ENCODE measurements at regions not wholly inside any gene's neighbourhood (a gene's known extent, or its start where the extent isn't known, plus 50 kb on each side); places are given as distances from the start of the nearest gene placed in this dataset.

DNA sequence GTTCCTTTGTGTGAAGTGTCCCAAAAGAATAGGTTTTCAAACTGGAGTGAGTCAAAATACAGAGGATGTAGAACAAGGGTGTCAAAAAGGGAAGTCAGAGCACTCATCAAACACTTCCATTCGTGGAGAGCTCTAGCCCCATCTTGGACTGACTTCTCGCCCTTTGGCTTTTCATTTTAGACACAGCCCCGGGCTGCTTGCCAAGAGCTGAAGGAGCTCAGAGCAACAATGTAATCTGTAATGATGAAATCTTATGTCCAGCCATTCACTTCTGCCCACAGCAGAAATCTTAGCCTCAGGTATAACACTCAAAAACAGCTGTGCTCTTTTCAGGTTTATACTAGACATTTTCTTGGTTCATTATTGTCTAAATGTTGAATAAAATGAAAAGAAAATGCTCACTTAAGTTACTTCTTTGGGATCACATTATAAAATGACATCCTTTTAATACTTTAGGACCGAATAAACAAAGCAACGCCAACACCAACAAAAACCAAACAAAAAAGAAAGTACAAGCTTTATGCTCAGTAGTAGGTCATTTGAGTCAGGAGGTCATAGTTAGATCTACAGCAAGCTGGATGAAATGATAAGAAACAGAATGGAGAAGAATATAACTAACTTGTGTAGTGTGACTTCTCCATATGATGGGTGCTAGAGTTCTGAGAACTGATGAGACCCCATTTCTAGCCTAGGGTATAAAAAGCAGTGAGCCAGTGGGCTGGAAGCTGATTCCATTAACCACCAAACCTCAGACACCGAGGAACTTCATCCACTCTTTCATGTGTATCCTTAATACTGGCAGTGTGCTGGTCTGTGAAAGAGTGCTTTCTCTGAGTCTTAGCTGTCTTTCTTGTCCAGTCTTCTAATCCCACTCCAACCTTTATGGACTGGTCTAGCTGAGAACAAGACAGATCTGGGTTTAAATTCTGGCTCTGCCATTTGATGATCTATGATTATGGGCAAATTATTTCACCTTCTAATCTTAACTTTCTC lies 131.8 kb upstream of the SLC7A14 start:
- peaks cover 12% of the 10 kb centered on the region for H3K9me3 Mint-ChIP-seq
- H3K27ac Mint-ChIP-seq = no peak overlapping the region
- H3K4me3 Mint-ChIP-seq = no peak overlapping the region
- TF ChIP-seq, protein P1, sequence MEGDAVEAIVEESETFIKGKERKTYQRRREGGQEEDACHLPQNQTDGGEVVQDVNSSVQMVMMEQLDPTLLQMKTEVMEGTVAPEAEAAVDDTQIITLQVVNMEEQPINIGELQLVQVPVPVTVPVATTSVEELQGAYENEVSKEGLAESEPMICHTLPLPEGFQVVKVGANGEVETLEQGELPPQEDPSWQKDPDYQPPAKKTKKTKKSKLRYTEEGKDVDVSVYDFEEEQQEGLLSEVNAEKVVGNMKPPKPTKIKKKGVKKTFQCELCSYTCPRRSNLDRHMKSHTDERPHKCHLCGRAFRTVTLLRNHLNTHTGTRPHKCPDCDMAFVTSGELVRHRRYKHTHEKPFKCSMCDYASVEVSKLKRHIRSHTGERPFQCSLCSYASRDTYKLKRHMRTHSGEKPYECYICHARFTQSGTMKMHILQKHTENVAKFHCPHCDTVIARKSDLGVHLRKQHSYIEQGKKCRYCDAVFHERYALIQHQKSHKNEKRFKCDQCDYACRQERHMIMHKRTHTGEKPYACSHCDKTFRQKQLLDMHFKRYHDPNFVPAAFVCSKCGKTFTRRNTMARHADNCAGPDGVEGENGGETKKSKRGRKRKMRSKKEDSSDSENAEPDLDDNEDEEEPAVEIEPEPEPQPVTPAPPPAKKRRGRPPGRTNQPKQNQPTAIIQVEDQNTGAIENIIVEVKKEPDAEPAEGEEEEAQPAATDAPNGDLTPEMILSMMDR (IDR thresholded peaks at IDR 0.05; ENCODE audit: unreplicated experiment in 3 of 3) = no peak
- H3K36me3 Mint-ChIP-seq (ENCODE audit: low read depth) = peaks cover 4% of the 10 kb centered on the region
- no peaks in the 10 kb centered on the region for H3K4me1 Mint-ChIP-seq
- H3K27me3 Mint-ChIP-seq (ENCODE audit: low read depth) = no peaks in the 10 kb centered on the region

DNA sequence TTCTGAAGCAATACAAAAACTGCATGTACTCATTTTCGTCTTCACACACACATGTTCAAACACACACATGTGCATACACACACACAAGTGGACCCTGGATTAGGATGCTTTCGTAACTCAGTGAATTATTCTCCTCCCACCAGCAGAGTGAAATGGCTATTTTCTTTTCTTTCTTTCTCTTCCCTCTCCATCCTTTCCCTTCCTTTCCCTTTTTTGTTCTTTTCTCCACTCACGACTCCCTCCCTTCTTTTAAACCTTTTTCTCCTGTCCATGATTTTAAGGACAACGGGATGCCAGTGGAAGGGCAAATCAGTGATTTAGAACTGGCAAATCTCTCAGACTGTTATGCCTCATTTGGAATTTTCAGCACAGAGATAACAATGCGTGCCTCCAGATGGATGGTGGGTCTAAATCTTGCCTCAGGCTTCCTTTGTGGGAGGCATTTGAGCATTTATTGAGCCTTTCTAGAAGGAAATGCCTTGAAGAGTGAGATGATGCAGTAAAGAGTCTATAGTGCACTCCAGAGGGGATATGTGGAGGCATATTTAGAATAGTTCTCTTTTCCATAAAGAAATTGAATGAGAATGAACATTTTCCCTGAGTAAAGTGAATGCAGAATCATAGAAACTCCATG lies 130.4 kb upstream of the SLC7A14 start:
- Mint-ChIP-seq H3K4me3 (no peak overlapping the region), H3K9me3 (peaks cover 12% of the 10 kb centered on the region)

DNA sequence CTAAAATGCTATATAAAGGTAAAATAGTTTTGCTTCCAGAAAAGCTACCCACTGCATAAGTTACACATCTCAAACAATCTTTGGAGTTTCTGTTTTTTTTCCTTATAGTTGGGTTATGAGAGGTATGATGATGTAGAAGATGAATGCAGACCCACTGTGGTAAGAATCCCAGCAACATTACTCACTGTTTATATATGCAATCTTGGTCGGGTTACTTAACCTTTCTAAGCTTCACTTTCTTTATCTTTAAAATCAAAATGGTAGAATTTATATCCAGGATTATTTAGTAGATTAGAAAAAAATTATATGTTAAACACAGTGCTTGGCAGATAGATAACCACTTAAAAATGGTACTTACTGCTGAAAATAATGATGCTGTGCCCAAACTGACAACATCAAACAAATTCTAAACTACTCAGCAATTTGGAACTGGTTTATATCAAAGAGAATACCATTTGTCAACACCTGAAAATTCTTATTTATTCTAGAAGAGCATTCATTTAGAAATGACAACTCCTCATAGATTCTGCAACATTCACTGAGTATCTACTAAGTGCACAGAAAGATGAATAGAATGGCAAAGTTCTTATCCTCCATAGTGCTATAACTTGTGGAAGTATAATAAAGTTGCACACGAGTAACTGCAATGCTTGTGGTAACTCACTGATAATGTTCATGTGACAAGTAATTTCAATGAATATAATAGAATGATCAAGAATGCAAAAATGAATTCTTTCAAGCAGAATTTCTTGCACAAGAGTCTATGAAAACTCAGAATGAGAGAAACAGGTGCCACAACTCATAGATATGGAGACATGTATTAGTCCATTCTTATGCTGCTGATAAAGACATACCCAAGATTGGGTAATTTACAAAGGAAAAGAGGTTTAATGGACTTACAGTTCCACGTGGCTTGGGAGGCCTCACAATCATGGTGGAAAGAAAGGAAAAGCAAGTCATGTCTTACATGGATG lies 129.0 kb upstream of the SLC7A14 start:
- peaks cover 8% of the 10 kb centered on the region for H3K36me3 Mint-ChIP-seq (ENCODE audit: low read depth)
- no peak overlapping the region for H3K27ac Mint-ChIP-seq
- no peaks in the 10 kb centered on the region for H3K4me1 Mint-ChIP-seq
- H3K9me3 Mint-ChIP-seq = peaks cover 22% of the 10 kb centered on the region
- TF ChIP-seq, protein P1 (IDR thresholded peaks at IDR 0.05; ENCODE audit: unreplicated experiment in 3 of 3) = no peak
- no peak overlapping the region for H3K4me3 Mint-ChIP-seq
- H3K27me3 Mint-ChIP-seq (ENCODE audit: low read depth) = peaks cover 4% of the 10 kb centered on the region

More for the DNA sequence above, 130.4 kb upstream of the SLC7A14 start:
- Mint-ChIP-seq H3K27ac (no peak overlapping the region), H3K27me3 (ENCODE audit: low read depth) (peaks cover 4% of the 10 kb centered on the region), H3K4me1 (no peaks in the 10 kb centered on the region), H3K36me3 (ENCODE audit: low read depth) (peaks cover 4% of the 10 kb centered on the region)
- TF ChIP-seq, protein P1 (IDR thresholded peaks at IDR 0.05; ENCODE audit: unreplicated experiment in 3 of 3) = no peak

DNA sequence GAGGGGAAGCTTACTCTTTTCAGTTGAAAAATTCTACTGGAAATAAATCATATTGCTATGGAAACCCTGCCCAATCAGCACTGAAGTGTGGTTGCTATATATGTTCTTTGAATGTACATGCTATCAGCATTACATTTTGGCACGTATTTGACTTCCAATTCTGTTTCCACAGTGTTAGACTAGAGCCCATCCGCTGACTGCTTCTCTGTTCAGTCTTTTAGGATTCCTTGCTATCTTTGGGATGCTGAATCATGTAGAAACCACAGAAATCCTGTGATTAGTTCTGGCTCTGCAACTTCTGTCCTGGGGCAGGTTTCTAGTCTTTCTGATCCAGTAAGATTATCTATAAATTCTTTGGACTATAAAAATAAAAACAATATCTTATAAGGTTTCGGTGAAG lies 128.2 kb upstream of the SLC7A14 start:
- Mint-ChIP-seq H3K9me3 (peaks cover 25% of the 10 kb centered on the region), H3K27ac (no peak overlapping the region), H3K36me3 (ENCODE audit: low read depth) (peaks cover 11% of the 10 kb centered on the region), H3K27me3 (ENCODE audit: low read depth) (peaks cover 4% of the 10 kb centered on the region), H3K4me1 (no peaks in the 10 kb centered on the region), H3K4me3 (no peak overlapping the region)
- TF ChIP-seq, protein P1 (IDR thresholded peaks at IDR 0.05; ENCODE audit: unreplicated experiment in 3 of 3) = no peak

DNA sequence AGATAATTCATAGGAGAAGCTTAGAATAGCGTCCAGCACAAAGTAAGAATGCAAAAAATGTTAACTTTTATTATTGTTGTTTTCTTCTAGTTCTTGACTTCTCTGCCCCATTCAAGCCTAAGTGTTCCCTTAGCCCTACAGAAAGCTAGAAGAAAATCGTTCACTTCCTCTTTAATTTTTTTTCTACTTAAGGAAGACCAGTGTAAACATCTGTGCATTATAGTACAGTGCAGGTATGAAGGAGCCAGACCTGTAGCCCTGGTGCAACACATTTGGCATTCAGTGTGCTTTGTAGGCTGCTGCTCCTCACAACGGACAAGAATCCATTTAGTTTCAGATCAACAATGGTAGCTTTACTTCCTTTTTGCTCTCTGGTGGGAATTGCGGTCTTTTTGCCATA lies 127.8 kb upstream of the SLC7A14 start:
- Mint-ChIP-seq H3K4me1 (no peaks in the 10 kb centered on the region), H3K27ac (no peak overlapping the region), H3K36me3 (ENCODE audit: low read depth) (peaks cover 12% of the 10 kb centered on the region), H3K9me3 (peaks cover 26% of the 10 kb centered on the region), H3K27me3 (ENCODE audit: low read depth) (peaks cover 4% of the 10 kb centered on the region), H3K4me3 (no peak overlapping the region)
- TF ChIP-seq, protein P1 (IDR thresholded peaks at IDR 0.05; ENCODE audit: unreplicated experiment in 3 of 3) = no peak
